ENCODE measurements at regions not wholly inside any gene's neighbourhood (a gene's known extent, or its start where the extent isn't known, plus 50 kb on each side); places are given as distances from the start of the nearest gene placed in this dataset.
A peak's percentile ranks its signal among the peaks of the same experiment; 100 is the strongest.

- no peak for TF ChIP-seq HOXB13 (CRISPR knock-in tag; IDR thresholded peaks at IDR 0.05; ENCODE audit: low read depth)
- no peak for TF ChIP-seq E2F6 (IDR thresholded peaks at IDR 0.05; ENCODE audit: borderline replicate concordance, low read depth)
- no peak for TF ChIP-seq CHD2 (IDR thresholded peaks at IDR 0.05; ENCODE audit: low read length, partially characterized antibody)
- TF ChIP-seq PHF8 (IDR thresholded peaks at IDR 0.05; ENCODE audit: borderline replicate concordance, low read depth): no peak
- TF ChIP-seq EHMT2 (IDR thresholded peaks at IDR 0.05; ENCODE audit: low read depth): no peak
- peak; percentile 56; the same call in 1 of the 2 replicates for TF ChIP-seq HES2 (IDR thresholded peaks at IDR 0.05)
- TF ChIP-seq FOXS1 (CRISPR knock-in tag; IDR thresholded peaks at IDR 0.05): no peak
- TF ChIP-seq ZC3H11A (IDR thresholded peaks at IDR 0.05): no peak
- TF ChIP-seq ZFP36 (IDR thresholded peaks at IDR 0.05; ENCODE audit: borderline replicate concordance, partially characterized antibody): peak; percentile 14
- TF ChIP-seq CHD4 (IDR thresholded peaks at IDR 0.05; ENCODE audit: borderline replicate concordance): no peak
- peak; percentile 88 to 89; a peak in 4 of 5 replicates for TF ChIP-seq EP300 (IDR thresholded peaks at IDR 0.05)
- TF ChIP-seq HDAC2 (IDR thresholded peaks at IDR 0.05): no peak
- peak; percentile 93 for TF ChIP-seq JUNB (IDR thresholded peaks at IDR 0.05)
- peak; percentile 61 for TF ChIP-seq MAX (IDR thresholded peaks at IDR 0.05)
- TF ChIP-seq RARB (CRISPR knock-in tag; IDR thresholded peaks at IDR 0.05): no peak
- TF ChIP-seq HOXA7 (CRISPR knock-in tag; IDR thresholded peaks at IDR 0.05): no peak
- TF ChIP-seq KDM1A (IDR thresholded peaks at IDR 0.05; ENCODE audit: low read depth): no peak
- TF ChIP-seq CBX2 (IDR thresholded peaks at IDR 0.05; ENCODE audit: borderline replicate concordance, low read depth): no peak
- peak; percentile 54; the same call in 2 of the 3 replicates for TF ChIP-seq SMC3 (IDR thresholded peaks at IDR 0.05)
- no peak for TF ChIP-seq HMGXB4 (CRISPR knock-in tag; IDR thresholded peaks at IDR 0.05; ENCODE audit: borderline replicate concordance)
- no peak for TF ChIP-seq POLR2AphosphoS2 (conservative IDR thresholded peaks at IDR 0.05; ENCODE audit: low read length)
- TF ChIP-seq REST (IDR thresholded peaks at IDR 0.05): no peak
- peak; percentile 59; the same call in 1 of the 2 replicates for TF ChIP-seq FOSL2 (IDR thresholded peaks at IDR 0.05)
- TF ChIP-seq FOSL2 (CRISPR knock-in tag; IDR thresholded peaks at IDR 0.05): peak; percentile 85
- TF ChIP-seq JUN (IDR thresholded peaks at IDR 0.05): peak; percentile 93 to 95
- no peak for TF ChIP-seq HEYL (CRISPR knock-in tag; IDR thresholded peaks at IDR 0.05)
- no peak for TF ChIP-seq RFX5 (IDR thresholded peaks at IDR 0.05)
- no peak for TF ChIP-seq RNF2 (IDR thresholded peaks at IDR 0.05; ENCODE audit: borderline replicate concordance, low read depth)
Measured at GRCh38 chr15:39273717-39274411, 307.0 kb upstream of the THBS1 start (continued).

Data from A549 (cell line).